GM10248 (cell line): ENCODE measurements at regions not wholly inside any gene's neighbourhood (a gene's known extent, or its start where the extent isn't known, plus 50 kb on each side); places are given as distances from the start of the nearest gene placed in this dataset.

ENCODE experiments used
- CTCF ChIA-PET: fragments of 300-600 bp; sonication (Branson Sonifier 250); formaldehyde crosslinking; extraction: SDS; loops from one replicate; lab custom pipeline; 2021; ENCODE audit warnings: antibody characterized with exemption; lab: Yijun Ruan, JAX
- POLR2A ChIA-PET: fragments of 350-650 bp; sonication (Branson Sonifier 250); formaldehyde crosslinking; extraction: SDS; loops from one replicate; lab custom pipeline; 2020; ENCODE audit warnings: antibody characterized with exemption; lab: Yijun Ruan, JAX
- DNase-seq: peaks from one replicate; pipeline ENCODE4 v3.0.0; 2012; ENCODE audit errors: extremely low spot score
- CTCF ChIP-seq: IDR thresholded peaks from 2 replicates; pipeline ENCODE4 v1.5.1; 2012; ENCODE audit warnings: mild to moderate bottlenecking, low read depth; ENCODE audit errors: extremely low read depth, missing control alignments, control extremely low read depth

- DNase-seq: no peak
- POLR2A ChIA-PET: no interaction called here
- TF ChIP-seq CTCF: no peak
- CTCF ChIA-PET: interaction anchor here (0.7 to 3.2 kb wide), 3 partner anchors 10 to 20 kb away, joined by 3 to 10 read pairs (median 4); no protein-coding TSS in a partner anchor
Measured at GRCh38 chr2:151161821-151162551, 99.7 kb downstream of the RBM43 start.

GRCh38 chr2:151159109-151159662 is 102.5 kb downstream of the RBM43 start:
- DNase-seq: no peak
- ChIA-PET CTCF (interaction anchor here (1.1 to 3.2 kb wide), 4 partner anchors 8 to 17 kb away, joined by 3 to 10 read pairs (median 4); no protein-coding TSS in a partner anchor), POLR2A (no interaction called here)
- TF ChIP-seq CTCF: no peak

- no peak for TF ChIP-seq CTCF
- CTCF ChIA-PET: interaction anchor here (1.3 kb wide), 1 partner anchor 9 kb away, joined by 3 read pairs; no protein-coding TSS in a partner anchor
- POLR2A ChIA-PET: no interaction called here
- no peak for DNase-seq
Measured at GRCh38 chr2:151157000-151157735, 104.5 kb downstream of the RBM43 start.

- TF ChIP-seq CTCF: no peak
- DNase-seq: no peak
- ChIA-PET CTCF (no interaction called here), POLR2A (no interaction called here)
Measured at GRCh38 chr2:151156431-151156830, 105.2 kb downstream of the RBM43 start.

GRCh38 chr2:151153601-151154000 is 108.1 kb downstream of the RBM43 start:
- POLR2A ChIA-PET: no interaction called here
- no peak for TF ChIP-seq CTCF
- no peak for DNase-seq
- CTCF ChIA-PET: interaction anchor here (1.2 kb wide), 1 partner anchor 12 kb away, joined by 3 read pairs; no protein-coding TSS in a partner anchor

GRCh38 chr2:151150331-151151320 is 111.0 kb downstream of the RBM43 start:
- DNase-seq: no peak
- CTCF ChIA-PET: interaction anchor here (1.4 to 1.6 kb wide), 2 partner anchors 10 to 88 kb away, joined by 3 to 5 read pairs; no protein-coding TSS in a partner anchor
- no peak for TF ChIP-seq CTCF
- POLR2A ChIA-PET: no interaction called here
